ENCODE measurements at regions not wholly inside any gene's neighbourhood (a gene's known extent, or its start where the extent isn't known, plus 50 kb on each side); places are given as distances from the start of the nearest gene placed in this dataset.

DNA sequence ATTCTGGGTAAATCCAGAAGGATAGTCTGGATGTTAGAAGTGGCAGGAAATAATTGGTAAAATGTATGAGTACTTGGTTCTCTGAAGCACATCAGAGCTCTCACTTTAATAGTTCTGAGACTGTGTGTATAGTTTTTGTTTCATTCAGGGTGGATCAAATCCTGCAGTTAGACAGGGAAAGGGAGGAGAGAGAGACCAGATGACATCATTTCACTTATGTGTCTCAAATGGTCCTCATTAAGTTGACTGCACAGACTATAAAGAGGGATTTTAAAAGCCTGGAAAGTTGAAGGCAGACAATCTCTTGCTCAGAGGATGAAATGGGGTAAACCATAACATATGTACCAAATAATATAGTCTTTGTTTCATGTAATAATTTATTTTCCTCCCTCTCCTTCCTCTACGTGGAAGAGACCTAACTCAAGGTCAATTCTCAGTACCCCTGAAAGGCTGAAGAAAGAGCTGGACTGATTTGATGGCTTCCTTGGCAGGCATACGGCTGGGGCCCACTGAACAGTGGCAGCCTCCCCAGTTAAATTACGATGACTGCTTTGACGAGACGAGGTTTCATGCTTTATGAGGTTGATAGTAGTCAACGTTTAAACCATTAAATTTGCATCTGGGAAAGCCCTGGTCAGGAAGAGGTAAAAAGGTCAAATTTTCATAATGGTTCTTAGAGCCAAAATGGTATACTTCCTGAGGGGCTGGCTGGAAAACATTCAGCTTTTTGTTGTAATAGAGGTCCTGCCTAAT is 395.1 kb upstream of the RPS23 start:
- TF ChIP-seq POLR2A (IDR thresholded peaks at IDR 0.05): no peak
- TF ChIP-seq, protein P1, sequence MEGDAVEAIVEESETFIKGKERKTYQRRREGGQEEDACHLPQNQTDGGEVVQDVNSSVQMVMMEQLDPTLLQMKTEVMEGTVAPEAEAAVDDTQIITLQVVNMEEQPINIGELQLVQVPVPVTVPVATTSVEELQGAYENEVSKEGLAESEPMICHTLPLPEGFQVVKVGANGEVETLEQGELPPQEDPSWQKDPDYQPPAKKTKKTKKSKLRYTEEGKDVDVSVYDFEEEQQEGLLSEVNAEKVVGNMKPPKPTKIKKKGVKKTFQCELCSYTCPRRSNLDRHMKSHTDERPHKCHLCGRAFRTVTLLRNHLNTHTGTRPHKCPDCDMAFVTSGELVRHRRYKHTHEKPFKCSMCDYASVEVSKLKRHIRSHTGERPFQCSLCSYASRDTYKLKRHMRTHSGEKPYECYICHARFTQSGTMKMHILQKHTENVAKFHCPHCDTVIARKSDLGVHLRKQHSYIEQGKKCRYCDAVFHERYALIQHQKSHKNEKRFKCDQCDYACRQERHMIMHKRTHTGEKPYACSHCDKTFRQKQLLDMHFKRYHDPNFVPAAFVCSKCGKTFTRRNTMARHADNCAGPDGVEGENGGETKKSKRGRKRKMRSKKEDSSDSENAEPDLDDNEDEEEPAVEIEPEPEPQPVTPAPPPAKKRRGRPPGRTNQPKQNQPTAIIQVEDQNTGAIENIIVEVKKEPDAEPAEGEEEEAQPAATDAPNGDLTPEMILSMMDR (IDR thresholded peaks at IDR 0.05): no peak
